ENCODE measurements at regions not wholly inside any gene's neighbourhood (a gene's known extent, or its start where the extent isn't known, plus 50 kb on each side); places are given as distances from the start of the nearest gene placed in this dataset.

- no peaks in the 10 kb centered on the region for H3K9me3 ChIP-seq (ENCODE audit: low read depth, low read length, poor library complexity, severe bottlenecking)
- no peak overlapping the region for H3K4me3 ChIP-seq (ENCODE audit: low read depth, low read length, poor library complexity, severe bottlenecking)
- no peak overlapping the region for H3K27ac ChIP-seq (ENCODE audit: low read depth, low read length, poor library complexity, severe bottlenecking)
- H3K4me1 ChIP-seq (ENCODE audit: insufficient read depth, low read length, poor library complexity, severe bottlenecking) = no peaks in the 10 kb centered on the region
- ChIA-PET CTCF (no interaction called here), POLR2A (ENCODE audit: low non-redundant PET) (no interaction called here)
- intact Hi-C loops (cut with micrococcal nuclease; ENCODE audit: unreplicated experiment) = no loop called here
- DNase-seq (ENCODE audit: low spot score) = no peak
- H3K27me3 ChIP-seq (replicated peaks; ENCODE audit: insufficient read depth, low read depth, low read length, poor library complexity) = no peaks in the 10 kb centered on the region
- TF ChIP-seq CTCF (conservative IDR thresholded peaks at IDR 0.05; ENCODE audit: low read depth, low read length) (no peak), EZH2 (IDR thresholded peaks at IDR 0.05; ENCODE audit: borderline replicate concordance, low read depth, low read length, poor library complexity, severe bottlenecking) (no peak)
- no peaks in the 10 kb centered on the region for H3K36me3 ChIP-seq (ENCODE audit: insufficient read depth, low read length, poor library complexity, severe bottlenecking)
- no TSS peak for BruUV-seq (replicated peaks)
These were observed 482.1 kb downstream of the IPMK start for GRCh38 chr10:57785546-57785945.

- H3K4me3 ChIP-seq (ENCODE audit: low read depth, low read length, poor library complexity, severe bottlenecking) = no peak overlapping the region
- no peaks in the 10 kb centered on the region for H3K36me3 ChIP-seq (ENCODE audit: insufficient read depth, low read length, poor library complexity, severe bottlenecking)
- no TSS peak for BruUV-seq (replicated peaks)
- no peak overlapping the region for H3K27ac ChIP-seq (ENCODE audit: low read depth, low read length, poor library complexity, severe bottlenecking)
- no peaks in the 10 kb centered on the region for H3K27me3 ChIP-seq (replicated peaks; ENCODE audit: insufficient read depth, low read depth, low read length, poor library complexity)
- POLR2A ChIA-PET (ENCODE audit: low non-redundant PET) = no interaction called here
- CTCF ChIA-PET = no interaction called here
- no peaks in the 10 kb centered on the region for H3K4me1 ChIP-seq (ENCODE audit: insufficient read depth, low read length, poor library complexity, severe bottlenecking)
- no peak for DNase-seq (ENCODE audit: low spot score)
- TF ChIP-seq EZH2 (IDR thresholded peaks at IDR 0.05; ENCODE audit: borderline replicate concordance, low read depth, low read length, poor library complexity, severe bottlenecking) = no peak
- H3K9me3 ChIP-seq (ENCODE audit: low read depth, low read length, poor library complexity, severe bottlenecking) = no peaks in the 10 kb centered on the region
- intact Hi-C loops (cut with micrococcal nuclease; ENCODE audit: unreplicated experiment) = no loop called here
These were observed 482.6 kb downstream of the IPMK start for GRCh38 chr10:57785068-57785467.

- no peaks in the 10 kb centered on the region for H3K27me3 ChIP-seq (replicated peaks; ENCODE audit: insufficient read depth, low read depth, low read length, poor library complexity)
- H3K9me3 ChIP-seq (ENCODE audit: low read depth, low read length, poor library complexity, severe bottlenecking) = peaks cover 7% of the 10 kb centered on the region
- ChIA-PET POLR2A (ENCODE audit: low non-redundant PET) (no interaction called here), CTCF (no interaction called here)
- no peak for DNase-seq (ENCODE audit: low spot score)
- H3K27ac ChIP-seq (ENCODE audit: low read depth, low read length, poor library complexity, severe bottlenecking) = no peak overlapping the region
- intact Hi-C loops (cut with micrococcal nuclease; ENCODE audit: unreplicated experiment) = no loop called here
- no peak for TF ChIP-seq EZH2 (IDR thresholded peaks at IDR 0.05; ENCODE audit: borderline replicate concordance, low read depth, low read length, poor library complexity, severe bottlenecking)
- no peak for TF ChIP-seq CTCF (conservative IDR thresholded peaks at IDR 0.05; ENCODE audit: low read depth, low read length)
- no peaks in the 10 kb centered on the region for H3K4me1 ChIP-seq (ENCODE audit: insufficient read depth, low read length, poor library complexity, severe bottlenecking)
- no TSS peak for BruUV-seq (replicated peaks)
- H3K36me3 ChIP-seq (ENCODE audit: insufficient read depth, low read length, poor library complexity, severe bottlenecking) = no peaks in the 10 kb centered on the region
- H3K4me3 ChIP-seq (ENCODE audit: low read depth, low read length, poor library complexity, severe bottlenecking) = no peak overlapping the region
These were observed 490.8 kb downstream of the IPMK start for GRCh38 chr10:57776688-57777432.

- H3K27ac ChIP-seq (ENCODE audit: low read depth, low read length, poor library complexity, severe bottlenecking) = no peak overlapping the region
- POLR2A ChIA-PET (ENCODE audit: low non-redundant PET) = no interaction called here
- no peaks in the 10 kb centered on the region for H3K27me3 ChIP-seq (replicated peaks; ENCODE audit: insufficient read depth, low read depth, low read length, poor library complexity)
- H3K4me1 ChIP-seq (ENCODE audit: insufficient read depth, low read length, poor library complexity, severe bottlenecking) = no peaks in the 10 kb centered on the region
- TF ChIP-seq EZH2 (IDR thresholded peaks at IDR 0.05; ENCODE audit: borderline replicate concordance, low read depth, low read length, poor library complexity, severe bottlenecking) (no peak), CTCF (conservative IDR thresholded peaks at IDR 0.05; ENCODE audit: low read depth, low read length) (no peak)
- H3K36me3 ChIP-seq (ENCODE audit: insufficient read depth, low read length, poor library complexity, severe bottlenecking) = no peaks in the 10 kb centered on the region
- CTCF ChIA-PET = no interaction called here
- peaks cover 7% of the 10 kb centered on the region for H3K9me3 ChIP-seq (ENCODE audit: low read depth, low read length, poor library complexity, severe bottlenecking)
- BruUV-seq (replicated peaks) = no TSS peak
- DNase-seq (ENCODE audit: low spot score) = no peak
- no peak overlapping the region for H3K4me3 ChIP-seq (ENCODE audit: low read depth, low read length, poor library complexity, severe bottlenecking)
- intact Hi-C loops (cut with micrococcal nuclease; ENCODE audit: unreplicated experiment) = no loop called here
These were observed 492.4 kb downstream of the IPMK start for GRCh38 chr10:57775250-57775649.
